ENCODE measurements at regions not wholly inside any gene's neighbourhood (a gene's known extent, or its start where the extent isn't known, plus 50 kb on each side); places are given as distances from the start of the nearest gene placed in this dataset.

- DNase-seq (ENCODE audit: low read depth, low spot score): no peak
- Histone ChIP-seq H3K9ac (ENCODE audit: control insufficient read depth, extremely low read depth, insufficient read depth, low read length) (no peak overlapping the region), H3K79me2 (ENCODE audit: control insufficient read depth, insufficient read depth, low read length) (no peaks in the 10 kb centered on the region), H3K9me1 (ENCODE audit: control insufficient read depth, extremely low read depth, insufficient read depth, low read length) (no peaks in the 10 kb centered on the region), H2AFZ (ENCODE audit: control insufficient read depth, low read length) (no peak overlapping the region), H3K4me1 (ENCODE audit: control insufficient read depth, extremely low read depth, insufficient read depth, low read length) (no peaks in the 10 kb centered on the region), H4K20me1 (ENCODE audit: control insufficient read depth, extremely low read depth, insufficient read depth, low read length) (peaks cover 3% of the 10 kb centered on the region), H3K4me3 (ENCODE audit: control insufficient read depth in 2 of 3, extremely low read depth in 1 of 3, insufficient read depth in 2 of 3, low read depth in 1 of 3, low read length in 3 of 3) (no peak overlapping the region), H3K36me3 (ENCODE audit: control insufficient read depth in 2 of 2, extremely low read depth in 1 of 2, insufficient read depth in 2 of 2, low read length in 2 of 2) (no peaks in the 10 kb centered on the region), H3K27me3 (ENCODE audit: control insufficient read depth, extremely low read depth, insufficient read depth, low read length) (no peaks in the 10 kb centered on the region), H3K27ac (ENCODE audit: control insufficient read depth, insufficient read depth, low read length) (no peak overlapping the region), H3K9me3 (ENCODE audit: control insufficient read depth, low read depth, low read length) (no peaks in the 10 kb centered on the region), H3K4me2 (ENCODE audit: control insufficient read depth, extremely low read depth, insufficient read depth, low read depth, low read length) (no peak overlapping the region)
- no peak for FAIRE-seq
- dilution Hi-C loops (cut with MboI; ENCODE audit: extremely low pct_ligation_motif_present, low sequenced_read_pairs): no loop called here
- TF ChIP-seq CTCF (optimal IDR thresholded peaks at IDR 0.05 in 1 of 3, IDR thresholded peaks at IDR 0.05 in 1 of 3, conservative IDR thresholded peaks at IDR 0.05 in 1 of 3; ENCODE audit: extremely low read depth in 1 of 3, insufficient read depth in 2 of 3, low read length in 3 of 3) (no peak), EZH2 (IDR thresholded peaks at IDR 0.05; ENCODE audit: low read length) (no peak)
These were observed 216.3 kb downstream of the PTPRU start for GRCh38 chr1:29452463-29453230.

GRCh38 chr1:29451368-29451892, 215.1 kb downstream of the PTPRU start:
- no peaks in the 10 kb centered on the region for H3K9me3 ChIP-seq (ENCODE audit: control insufficient read depth, low read depth, low read length)
- H3K9ac ChIP-seq (ENCODE audit: control insufficient read depth, extremely low read depth, insufficient read depth, low read length): no peak overlapping the region
- no peak overlapping the region for H2AFZ ChIP-seq (ENCODE audit: control insufficient read depth, low read length)
- H3K79me2 ChIP-seq (ENCODE audit: control insufficient read depth, insufficient read depth, low read length): no peaks in the 10 kb centered on the region
- DNase-seq (ENCODE audit: low read depth, low spot score): no peak
- H3K4me1 ChIP-seq (ENCODE audit: control insufficient read depth, extremely low read depth, insufficient read depth, low read length): no peaks in the 10 kb centered on the region
- H4K20me1 ChIP-seq (ENCODE audit: control insufficient read depth, extremely low read depth, insufficient read depth, low read length): peaks cover 3% of the 10 kb centered on the region
- no peak for TF ChIP-seq EZH2 (IDR thresholded peaks at IDR 0.05; ENCODE audit: low read length)
- TF ChIP-seq CTCF (optimal IDR thresholded peaks at IDR 0.05 in 1 of 3, IDR thresholded peaks at IDR 0.05 in 1 of 3, conservative IDR thresholded peaks at IDR 0.05 in 1 of 3; ENCODE audit: extremely low read depth in 1 of 3, insufficient read depth in 2 of 3, low read length in 3 of 3): no peak
- dilution Hi-C loops (cut with MboI; ENCODE audit: extremely low pct_ligation_motif_present, low sequenced_read_pairs): no loop called here
- peak; percentile 32 for FAIRE-seq
- H3K4me3 ChIP-seq (ENCODE audit: control insufficient read depth in 2 of 3, extremely low read depth in 1 of 3, insufficient read depth in 2 of 3, low read depth in 1 of 3, low read length in 3 of 3): no peak overlapping the region
- no peak overlapping the region for H3K27ac ChIP-seq (ENCODE audit: control insufficient read depth, insufficient read depth, low read length)
- no peak overlapping the region for H3K4me2 ChIP-seq (ENCODE audit: control insufficient read depth, extremely low read depth, insufficient read depth, low read depth, low read length)
- no peaks in the 10 kb centered on the region for H3K27me3 ChIP-seq (ENCODE audit: control insufficient read depth, extremely low read depth, insufficient read depth, low read length)
- H3K36me3 ChIP-seq (ENCODE audit: control insufficient read depth in 2 of 2, extremely low read depth in 1 of 2, insufficient read depth in 2 of 2, low read length in 2 of 2): no peaks in the 10 kb centered on the region
- H3K9me1 ChIP-seq (ENCODE audit: control insufficient read depth, extremely low read depth, insufficient read depth, low read length): no peaks in the 10 kb centered on the region

All from keratinocyte (primary cell).